AG10803 (cell line): ENCODE measurements at regions not wholly inside any gene's neighbourhood (a gene's known extent, or its start where the extent isn't known, plus 50 kb on each side); places are given as distances from the start of the nearest gene placed in this dataset.

Experiments used
- DNase-seq: peaks from one replicate; pipeline ENCODE4 v3.0.0; 2010; ENCODE audit warnings: low read depth
- H3K4me3 ChIP-seq: 2 replicates; pipeline ENCODE4 v1.5.1; 2011; ENCODE audit warnings: mild to moderate bottlenecking, low read length, control low read depth
- TF ChIP-seq, protein P1 (sequence below): conservative IDR thresholded peaks from 2 replicates; pipeline ENCODE4 v1.5.1; 2011; ENCODE audit warnings: mild to moderate bottlenecking, low read length, control low read depth, inconsistent platforms

DNA sequence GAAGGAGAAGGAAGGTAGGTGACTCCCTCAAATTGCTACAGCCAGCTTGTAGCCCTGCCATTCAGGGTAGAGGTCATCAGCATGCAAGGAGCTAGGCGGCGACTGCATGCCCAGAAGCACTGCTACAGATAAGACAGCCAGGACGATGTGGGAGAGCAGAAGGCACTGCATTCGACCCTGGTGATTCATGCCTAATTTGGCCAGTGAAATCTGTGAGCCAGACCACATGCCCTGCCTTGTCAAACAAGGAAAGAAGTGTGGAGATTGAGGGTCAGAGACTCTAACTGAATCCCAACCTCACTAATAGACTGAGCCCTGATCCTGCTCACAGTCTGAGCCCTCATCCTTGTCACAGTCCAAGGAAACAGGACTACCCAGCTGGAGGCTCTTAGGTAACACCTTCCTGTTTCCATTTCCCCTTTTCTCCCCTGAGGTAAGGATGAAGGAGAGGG is 86.6 kb downstream of the LINGO1 start:
- DNase-seq, result peak; percentile 75
- TF ChIP-seq, protein P1, sequence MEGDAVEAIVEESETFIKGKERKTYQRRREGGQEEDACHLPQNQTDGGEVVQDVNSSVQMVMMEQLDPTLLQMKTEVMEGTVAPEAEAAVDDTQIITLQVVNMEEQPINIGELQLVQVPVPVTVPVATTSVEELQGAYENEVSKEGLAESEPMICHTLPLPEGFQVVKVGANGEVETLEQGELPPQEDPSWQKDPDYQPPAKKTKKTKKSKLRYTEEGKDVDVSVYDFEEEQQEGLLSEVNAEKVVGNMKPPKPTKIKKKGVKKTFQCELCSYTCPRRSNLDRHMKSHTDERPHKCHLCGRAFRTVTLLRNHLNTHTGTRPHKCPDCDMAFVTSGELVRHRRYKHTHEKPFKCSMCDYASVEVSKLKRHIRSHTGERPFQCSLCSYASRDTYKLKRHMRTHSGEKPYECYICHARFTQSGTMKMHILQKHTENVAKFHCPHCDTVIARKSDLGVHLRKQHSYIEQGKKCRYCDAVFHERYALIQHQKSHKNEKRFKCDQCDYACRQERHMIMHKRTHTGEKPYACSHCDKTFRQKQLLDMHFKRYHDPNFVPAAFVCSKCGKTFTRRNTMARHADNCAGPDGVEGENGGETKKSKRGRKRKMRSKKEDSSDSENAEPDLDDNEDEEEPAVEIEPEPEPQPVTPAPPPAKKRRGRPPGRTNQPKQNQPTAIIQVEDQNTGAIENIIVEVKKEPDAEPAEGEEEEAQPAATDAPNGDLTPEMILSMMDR, result no peak
- H3K4me3 ChIP-seq, result no peak overlapping the region

DNA sequence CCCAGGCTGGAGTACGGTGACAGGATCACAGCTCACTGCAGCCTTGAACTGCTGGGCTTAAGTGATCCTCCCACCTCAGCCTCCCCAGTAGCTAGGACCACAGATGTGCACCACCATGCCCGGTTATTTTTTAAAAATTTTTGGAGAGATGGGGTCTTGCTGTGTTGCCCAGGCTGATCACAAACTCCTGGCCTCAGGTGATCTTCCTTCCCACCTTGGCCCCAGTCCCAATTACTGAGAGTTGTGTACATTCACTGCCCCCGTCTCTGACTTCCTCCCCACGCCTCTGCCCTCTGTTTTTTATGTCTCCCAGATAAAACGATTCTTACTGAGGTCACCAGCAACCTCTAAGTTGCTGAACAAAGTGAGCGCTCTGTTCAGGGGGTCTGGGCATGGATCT is 87.7 kb downstream of the LINGO1 start:
- H3K4me3 ChIP-seq, result no peak overlapping the region
- TF ChIP-seq, protein P1, result no peak
- no peak for DNase-seq

GRCh38 chr15:77544162-77544561 is 88.5 kb downstream of the LINGO1 start:
- H3K4me3 ChIP-seq, result no peak overlapping the region
- no peak for DNase-seq
- TF ChIP-seq, protein P1, result no peak

GRCh38 chr15:77543159-77543882 is 89.4 kb downstream of the LINGO1 start:
- TF ChIP-seq, protein P1, result peak; percentile 92
- peak; percentile 84 for DNase-seq
- peak overlapping the region; percentile 57 for H3K4me3 ChIP-seq

DNA sequence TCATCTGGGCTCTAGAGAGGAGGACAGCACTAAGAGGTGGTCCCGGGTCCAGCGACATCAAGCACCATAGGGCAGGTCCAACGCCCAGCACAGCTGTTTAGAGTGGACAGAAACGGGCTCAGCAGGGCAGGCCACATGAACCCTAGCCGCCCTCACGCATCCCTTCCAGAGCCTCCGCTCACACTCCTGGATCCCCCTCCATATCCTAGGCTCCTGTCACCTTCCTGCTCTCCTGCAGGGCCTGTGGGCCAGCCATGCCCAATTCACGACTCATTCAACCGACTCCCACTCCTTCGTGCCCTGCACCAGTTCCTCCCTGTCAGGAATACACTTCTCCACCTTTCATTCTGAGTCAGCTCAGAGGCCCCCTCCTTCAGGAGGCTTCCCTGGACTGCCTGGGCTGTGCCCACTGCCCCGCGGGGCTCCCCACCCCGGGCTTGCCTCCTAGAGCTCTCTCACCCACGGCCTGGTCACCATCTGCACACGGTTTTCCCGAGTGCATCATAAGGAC is 90.2 kb downstream of the LINGO1 start:
- peak overlapping the region; percentile 57 for H3K4me3 ChIP-seq
- DNase-seq, result peak; percentile 33
- TF ChIP-seq, protein P1, result no peak

GRCh38 chr15:77541421-77542181 is 91.1 kb downstream of the LINGO1 start:
- DNase-seq, result peak; percentile 76
- TF ChIP-seq, protein P1, result no peak

More at GRCh38 chr15:77541421-77542181, 91.1 kb downstream of the LINGO1 start:
- no peak overlapping the region for H3K4me3 ChIP-seq
